H9 (cell line): ENCODE measurements at regions not wholly inside any gene's neighbourhood (a gene's known extent, or its start where the extent isn't known, plus 50 kb on each side); places are given as distances from the start of the nearest gene placed in this dataset.

Experiments
- DNase-seq: peaks from one replicate; pipeline ENCODE4 v3.0.0-alpha.2; 2017
- H2AFZ ChIP-seq: one replicate; pipeline ENCODE4 v1.6.1; 2013; ENCODE audit warnings: mild to moderate bottlenecking, low read length, control low read depth, moderate library complexity
- H2AK5ac ChIP-seq: 2 replicates; pipeline ENCODE4 v1.6.1; 2013; ENCODE audit warnings: low read length, control low read depth, mixed read lengths; ENCODE audit not compliant: insufficient read length
- H2BK120ac ChIP-seq: one replicate; pipeline ENCODE4 v1.6.1; 2013; ENCODE audit warnings: low read depth, mild to moderate bottlenecking, low read length, control low read depth, inconsistent platforms; ENCODE audit not compliant: poor library complexity, severe bottlenecking
- H2BK12ac ChIP-seq: 2 replicates; pipeline ENCODE4 v1.6.1; 2013; ENCODE audit warnings: low read length, control low read depth, mixed read lengths, low read depth; ENCODE audit not compliant: insufficient read length
- H2BK15ac ChIP-seq: 2 replicates; pipeline ENCODE4 v1.6.1; 2013; ENCODE audit warnings: low read depth, low read length, control low read depth
- H2BK20ac ChIP-seq: one replicate; pipeline ENCODE4 v1.6.1; 2013; ENCODE audit warnings: low read depth, mild to moderate bottlenecking, low read length, control low read depth, inconsistent platforms; ENCODE audit not compliant: poor library complexity, severe bottlenecking
- H2BK5ac ChIP-seq: 2 replicates; pipeline ENCODE4 v1.6.1; 2013; ENCODE audit warnings: low read length, control low read depth, mixed read lengths; ENCODE audit not compliant: insufficient read length
- H3K14ac ChIP-seq: 2 replicates; pipeline ENCODE4 v1.6.1; 2013; ENCODE audit warnings: low read length, control low read depth; ENCODE audit not compliant: insufficient read depth
- H3K18ac ChIP-seq: 2 replicates; pipeline ENCODE4 v1.6.1; 2013; ENCODE audit warnings: low read depth, mild to moderate bottlenecking, mixed read lengths, low read length, control low read depth; ENCODE audit not compliant: insufficient read length
- H3K23ac ChIP-seq: 2 replicates; pipeline ENCODE4 v1.6.1; 2013; ENCODE audit warnings: low read length, control low read depth, mixed read lengths, low read depth; ENCODE audit not compliant: insufficient read length
- H3K23me2 ChIP-seq: 2 replicates; pipeline ENCODE4 v1.6.1; 2013; ENCODE audit warnings: low read depth, mild to moderate bottlenecking, mixed read lengths, low read length, control low read depth; ENCODE audit not compliant: insufficient read length, poor library complexity, severe bottlenecking
- H3K27ac ChIP-seq: 2 replicates; pipeline ENCODE4 v1.5.1; 2013; ENCODE audit warnings: low read length, control low read depth, mixed read lengths, low read depth; ENCODE audit not compliant: insufficient read length
- H3K27me3 ChIP-seq: 2 replicates; pipeline ENCODE4 v1.6.1; 2013; ENCODE audit warnings: low read length, control low read depth, inconsistent platforms; ENCODE audit not compliant: insufficient read depth
- H3K4ac ChIP-seq: 2 replicates; pipeline ENCODE4 v1.6.1; 2013; ENCODE audit warnings: low read depth, mild to moderate bottlenecking, control low read depth, inconsistent platforms, low read length, moderate library complexity
- H3K4me1 ChIP-seq: 2 replicates; pipeline ENCODE4 v1.6.1; 2013; ENCODE audit warnings: low read length, control low read depth, inconsistent platforms; ENCODE audit not compliant: insufficient read depth
- H3K4me2 ChIP-seq: 2 replicates; pipeline ENCODE4 v1.6.1; 2013; ENCODE audit warnings: low read length, control low read depth, mixed read lengths; ENCODE audit not compliant: insufficient read length, insufficient read depth
- H3K56ac ChIP-seq: 2 replicates; pipeline ENCODE4 v1.6.1; 2013; ENCODE audit warnings: low read depth, mild to moderate bottlenecking, mixed read lengths, low read length, control low read depth; ENCODE audit not compliant: insufficient read length
- H3K79me1 ChIP-seq: 2 replicates; pipeline ENCODE4 v1.6.1; 2013; ENCODE audit warnings: low read depth, mild to moderate bottlenecking, moderate library complexity, low read length, control low read depth, inconsistent platforms; ENCODE audit not compliant: insufficient read depth, poor library complexity, severe bottlenecking
- H3K79me2 ChIP-seq: 2 replicates; pipeline ENCODE4 v1.6.1; 2013; ENCODE audit warnings: low read length, control low read depth, inconsistent platforms; ENCODE audit not compliant: insufficient read depth
- H3K9ac ChIP-seq: 2 replicates; pipeline ENCODE4 v1.6.1; 2013; ENCODE audit warnings: low read length, control low read depth, mixed read lengths; ENCODE audit not compliant: insufficient read length; ENCODE audit errors: extremely low read depth
- H3K9me3 ChIP-seq: one replicate; pipeline ENCODE4 v1.6.1; 2013; ENCODE audit warnings: low read depth, low read length, inconsistent platforms; ENCODE audit not compliant: control insufficient read depth
- H3T11ph ChIP-seq: one replicate; pipeline ENCODE4 v1.6.1; 2013; ENCODE audit warnings: mild to moderate bottlenecking, low read length, control low read depth, inconsistent platforms
- H4K20me1 ChIP-seq: one replicate; pipeline ENCODE4 v1.6.1; 2013; ENCODE audit not compliant: control insufficient read depth, insufficient read length, insufficient read depth
- H4K5ac ChIP-seq: 2 replicates; pipeline ENCODE4 v1.6.1; 2013; ENCODE audit warnings: low read depth, mild to moderate bottlenecking, mixed read lengths, low read length, control low read depth; ENCODE audit not compliant: insufficient read length
- H4K8ac ChIP-seq: replicated peaks from 2 replicates; pipeline ENCODE4 v1.6.1; 2013; ENCODE audit warnings: low read length, control low read depth, mixed read lengths, low read depth; ENCODE audit not compliant: insufficient read length
- H4K91ac ChIP-seq: 2 replicates; pipeline ENCODE4 v1.6.1; 2013; ENCODE audit warnings: low read depth, mild to moderate bottlenecking, moderate library complexity, mixed read lengths, low read length, control low read depth; ENCODE audit not compliant: insufficient read length
- H3K27ac Mint-ChIP-seq, 3 experiments: 2 replicates in 2 of 3; 3 replicates in 1 of 3; pipeline ENCODE4 v1.8.0; 2020 to 2021; ENCODE audit warnings: mixed read lengths in 3 of 3, mild to moderate bottlenecking in 1 of 3, moderate library complexity in 1 of 3
- H3K27me3 Mint-ChIP-seq: 2 replicates; pipeline ENCODE4 v1.8.0; 2021; ENCODE audit warnings: low read depth, mild to moderate bottlenecking, moderate library complexity, mixed read lengths
- H3K36me3 Mint-ChIP-seq, 3 experiments: 2 replicates in 2 of 3; 3 replicates in 1 of 3; pipeline ENCODE4 v1.8.0; 2020 to 2021; ENCODE audit warnings: low read depth in 3 of 3, mixed read lengths in 3 of 3; ENCODE audit not compliant: insufficient read depth in 1 of 3
- H3K4me1 Mint-ChIP-seq, 2 experiments: 2 replicates each; pipeline ENCODE4 v1.8.0; 2020; ENCODE audit warnings: mixed read lengths in 2 of 2
- H3K4me3 Mint-ChIP-seq, 2 experiments: 2 replicates in 1 of 2; 3 replicates in 1 of 2; pipeline ENCODE4 v1.8.0; 2020 to 2021; ENCODE audit warnings: mild to moderate bottlenecking in 2 of 2, mixed read lengths in 2 of 2, moderate library complexity in 1 of 2
- H3K9me3 Mint-ChIP-seq, 2 experiments: 2 replicates in 1 of 2; 3 replicates in 1 of 2; pipeline ENCODE4 v1.8.0; 2020; ENCODE audit warnings: mild to moderate bottlenecking in 2 of 2, mixed read lengths in 2 of 2, moderate library complexity in 1 of 2
- WGBS: extraction: QIAGEN DNeasy Blood & Tissue Kit; methylation state at CpG from one replicate; pipeline ENCODE4 v1.1.7; 2013; ENCODE audit warnings: missing lambda C conversion rate, low lambda C conversion rate, mixed read lengths; ENCODE audit not compliant: insufficient read length; ENCODE audit errors: extremely low coverage; 5-methylcytosine and 5-hydroxymethylcytosine counted together
- TF ChIP-seq, protein P1 (sequence below): fragments of 200-600 bp; sonication (generic); conservative IDR thresholded peaks from 3 replicates; pipeline ENCODE4 v1.8.0; 2021; ENCODE audit warnings: antibody characterized with exemption, mild to moderate bottlenecking

DNA sequence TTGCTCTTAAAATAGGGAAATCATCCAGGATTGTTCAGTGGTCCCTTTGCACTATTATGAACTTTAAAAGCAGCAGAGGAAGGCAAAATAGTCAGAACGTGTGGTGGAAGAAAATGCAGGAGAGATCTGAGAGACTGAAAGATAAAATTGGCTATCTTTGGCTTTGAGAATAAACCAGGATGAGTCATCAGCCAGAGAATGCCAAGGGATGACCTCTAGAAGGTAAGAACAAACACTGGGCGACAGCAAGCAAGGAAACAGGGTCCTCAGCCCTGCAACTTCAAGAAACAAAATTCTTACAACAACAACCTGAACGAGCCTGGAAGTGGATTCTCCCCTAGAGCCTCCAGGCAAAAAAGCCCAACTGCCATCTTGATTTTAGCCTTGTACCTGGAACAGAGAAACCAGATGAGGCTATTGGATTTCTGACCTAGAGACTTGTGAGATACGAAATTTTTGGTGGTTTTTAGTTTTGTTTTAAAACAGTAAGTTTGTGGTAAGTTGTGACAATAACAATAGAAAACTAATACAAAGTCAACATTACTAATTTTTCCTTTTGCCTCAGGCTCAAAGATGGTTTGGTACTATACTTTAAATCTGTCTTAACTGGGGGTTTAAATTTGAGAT, 130.2 kb upstream of the CNTNAP2 start:
- Histone ChIP-seq H4K8ac (no peak overlapping the region), H2AK5ac (no peak overlapping the region), H3T11ph (no peak overlapping the region), H3K27ac (no peak overlapping the region), H4K5ac (no peak overlapping the region), H2BK15ac (no peak overlapping the region), H2AFZ (no peak overlapping the region), H3K23ac (no peak overlapping the region), H3K18ac (no peak overlapping the region), H3K4me1 (no peaks in the 10 kb centered on the region), H2BK5ac (no peak overlapping the region), H2BK120ac (no peak overlapping the region), H2BK12ac (no peak overlapping the region), H3K9ac (no peak overlapping the region), H3K9me3 (no peaks in the 10 kb centered on the region), H4K20me1 (no peaks in the 10 kb centered on the region), H3K27me3 (no peaks in the 10 kb centered on the region), H4K91ac (no peak overlapping the region), H3K23me2 (no peaks in the 10 kb centered on the region), H3K4me2 (no peak overlapping the region), H3K14ac (no peak overlapping the region), H3K4ac (no peak overlapping the region), H2BK20ac (no peak overlapping the region), H3K56ac (no peak overlapping the region), H3K79me1 (no peaks in the 10 kb centered on the region), H3K79me2 (no peaks in the 10 kb centered on the region)
- no peak overlapping the region for H3K27ac Mint-ChIP-seq
- TF ChIP-seq, protein P1, sequence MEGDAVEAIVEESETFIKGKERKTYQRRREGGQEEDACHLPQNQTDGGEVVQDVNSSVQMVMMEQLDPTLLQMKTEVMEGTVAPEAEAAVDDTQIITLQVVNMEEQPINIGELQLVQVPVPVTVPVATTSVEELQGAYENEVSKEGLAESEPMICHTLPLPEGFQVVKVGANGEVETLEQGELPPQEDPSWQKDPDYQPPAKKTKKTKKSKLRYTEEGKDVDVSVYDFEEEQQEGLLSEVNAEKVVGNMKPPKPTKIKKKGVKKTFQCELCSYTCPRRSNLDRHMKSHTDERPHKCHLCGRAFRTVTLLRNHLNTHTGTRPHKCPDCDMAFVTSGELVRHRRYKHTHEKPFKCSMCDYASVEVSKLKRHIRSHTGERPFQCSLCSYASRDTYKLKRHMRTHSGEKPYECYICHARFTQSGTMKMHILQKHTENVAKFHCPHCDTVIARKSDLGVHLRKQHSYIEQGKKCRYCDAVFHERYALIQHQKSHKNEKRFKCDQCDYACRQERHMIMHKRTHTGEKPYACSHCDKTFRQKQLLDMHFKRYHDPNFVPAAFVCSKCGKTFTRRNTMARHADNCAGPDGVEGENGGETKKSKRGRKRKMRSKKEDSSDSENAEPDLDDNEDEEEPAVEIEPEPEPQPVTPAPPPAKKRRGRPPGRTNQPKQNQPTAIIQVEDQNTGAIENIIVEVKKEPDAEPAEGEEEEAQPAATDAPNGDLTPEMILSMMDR: no peak
- no peak overlapping the region for H3K4me3 Mint-ChIP-seq
- no peaks in the 10 kb centered on the region for H3K27me3 Mint-ChIP-seq
- no CpG with 5 or more reads among the region's 4 CpGs for WGBS
- H3K4me1 Mint-ChIP-seq: peaks cover 0 to under 1% of the 10 kb centered on the region in 2 experiments; a peak in 2 of 4 replicates
- peak; percentile 28 for DNase-seq
- no peaks in the 10 kb centered on the region for H3K36me3 Mint-ChIP-seq
- H3K9me3 Mint-ChIP-seq: no peaks in the 10 kb centered on the region
